Retinal pigment epithelial cell (primary cell): ENCODE measurements at regions not wholly inside any gene's neighbourhood (a gene's known extent, or its start where the extent isn't known, plus 50 kb on each side); places are given as distances from the start of the nearest gene placed in this dataset.

Experiments used
- DNase-seq: peaks from one replicate; pipeline ENCODE4 v3.0.0-alpha.2; 2010; ENCODE audit warnings: low read depth
- H3K4me3 ChIP-seq: 2 replicates; pipeline ENCODE4 v1.5.1; 2011; ENCODE audit warnings: mild to moderate bottlenecking, low read length, control low read depth, moderate library complexity
- CTCF ChIP-seq: conservative IDR thresholded peaks from 2 replicates; pipeline ENCODE4 v1.5.1; 2011; ENCODE audit warnings: low read depth, low read length, control low read depth, inconsistent platforms

GRCh38 chr2:207253666-207254345 lies 88.1 kb upstream of the KLF7 start:
- DNase-seq = peak; percentile 85
- H3K4me3 ChIP-seq = no peak overlapping the region

GRCh38 chr2:207254591-207255464 lies 89.1 kb upstream of the KLF7 start:
- no peak overlapping the region for H3K4me3 ChIP-seq
- DNase-seq = no peak
- no peak for TF ChIP-seq CTCF

More at GRCh38 chr2:207253666-207254345, 88.1 kb upstream of the KLF7 start:
- no peak for TF ChIP-seq CTCF

GRCh38 chr2:207255565-207256470 lies 90.1 kb upstream of the KLF7 start:
- TF ChIP-seq CTCF = no peak

GRCh38 chr2:207256476-207257207 lies 90.9 kb upstream of the KLF7 start:
- TF ChIP-seq CTCF = no peak
- DNase-seq = no peak

More at GRCh38 chr2:207255565-207256470, 90.1 kb upstream of the KLF7 start:
- no peak overlapping the region for H3K4me3 ChIP-seq
- no peak for DNase-seq

GRCh38 chr2:207257251-207258250 lies 91.8 kb upstream of the KLF7 start:
- H3K4me3 ChIP-seq = no peak overlapping the region
- no peak for DNase-seq
- no peak for TF ChIP-seq CTCF

More at GRCh38 chr2:207256476-207257207, 90.9 kb upstream of the KLF7 start:
- no peak overlapping the region for H3K4me3 ChIP-seq
